HCT116 (cell line): ENCODE measurements at regions not wholly inside any gene's neighbourhood (a gene's known extent, or its start where the extent isn't known, plus 50 kb on each side); places are given as distances from the start of the nearest gene placed in this dataset.

Experiments
- ATAC-seq: fragments of 200-7000 bp; cut with Tn5 transposase; 2 replicates; pipeline ENCODE4 v1.9.1; 2020; ENCODE audit warnings: mild to moderate bottlenecking, moderate library complexity
- BruUV-seq: library from RNA; stranded (reverse); fragments of 400-500 nt; replicated peaks from 2 replicates; lab custom pipeline; 2021; lab: Mats Ljungman, UMichigan
- CTCF ChIA-PET: fragments of 300-600 bp; sonication (Branson Sonifier 250); formaldehyde crosslinking; loops from one replicate; lab custom pipeline; 2021; ENCODE audit warnings: antibody characterized with exemption; lab: Charles Lee
- POLR2A ChIA-PET: fragments of 300-600, 350-600 bp; sonication (Branson Sonifier 250); formaldehyde crosslinking; loops from one replicate; lab custom pipeline; 2021; ENCODE audit warnings: antibody characterized with exemption; lab: Charles Lee
- RAD21 ChIA-PET, 2 experiments: fragments of 300-600 bp; sonication (Branson Sonifier 250); formaldehyde crosslinking; loops; one replicate each; lab custom pipeline; 2023; ENCODE audit warnings: low total read pairs in 2 of 2; ENCODE audit not compliant: uncharacterized antibody in 2 of 2, unreplicated experiment in 2 of 2, low non-redundant PET in 1 of 2; lab: Charles Lee
- DNase-seq: peaks from one replicate; pipeline ENCODE4 v3.0.0-alpha.2; 2010; ENCODE audit warnings: low read depth, low spot score
- H2AFZ ChIP-seq: fragments of 200-600 bp; shearing (Covaris generic), sonication (generic); 2 replicates; pipeline ENCODE4 v1.6.1; 2017; ENCODE audit warnings: low read depth, mixed run types, mixed read lengths, antibody characterized with exemption, low read length; ENCODE audit not compliant: poor library complexity, severe bottlenecking
- H3K27ac ChIP-seq: 2 replicates; pipeline ENCODE4 v1.5.1; 2012; ENCODE audit warnings: low read depth, low read length
- H3K27me3 ChIP-seq: fragments of 200-600 bp; sonication (generic); 2 replicates; pipeline ENCODE4 v1.6.1; 2016; ENCODE audit warnings: mixed run types, low read length, mixed read lengths; ENCODE audit not compliant: insufficient read depth
- H3K36me3 ChIP-seq, 2 experiments: fragments of 200-500 bp in 1 of 2; fragments of 200-600 bp in 1 of 2; sonication (Bioruptor generic) in 1 of 2; sonication (generic) in 1 of 2; 2 replicates each; pipeline versions ENCODE4 v1.5.1 to v1.6.1; 2014 to 2016; ENCODE audit warnings: low read length in 2 of 2, inconsistent platforms in 1 of 2, mixed read lengths in 1 of 2, mixed run types in 1 of 2; ENCODE audit not compliant: insufficient read depth in 2 of 2, control insufficient read depth in 1 of 2
- H3K4me1 ChIP-seq, 2 experiments: fragments of 200-600 bp in 1 of 2; sonication (generic) in 1 of 2; 2 replicates each; pipeline versions ENCODE4 v1.5.1 to v1.6.1; 2012 to 2017; ENCODE audit warnings: low read length in 2 of 2, inconsistent platforms in 1 of 2, mild to moderate bottlenecking in 1 of 2, mixed read lengths in 1 of 2, mixed run types in 1 of 2, moderate library complexity in 1 of 2; ENCODE audit not compliant: insufficient read depth in 2 of 2, control insufficient read depth in 1 of 2
- H3K4me2 ChIP-seq: fragments of 200-600 bp; sonication (generic); 2 replicates; pipeline ENCODE4 v1.6.1; 2017; ENCODE audit warnings: mixed run types, low read length, mixed read lengths
- H3K4me3 ChIP-seq, 2 experiments: fragments of 200-600 bp in 1 of 2; sonication (generic) in 1 of 2; replicated peaks in 1 of 2; 2 replicates each; pipeline ENCODE4 v1.5.1; 2011 to 2016; ENCODE audit warnings: low read length in 2 of 2, control low read depth in 1 of 2, low read depth in 1 of 2, mild to moderate bottlenecking in 1 of 2, mixed read lengths in 1 of 2, mixed run types in 1 of 2
- H3K79me2 ChIP-seq: fragments of 200-600 bp; sonication (generic); 2 replicates; pipeline ENCODE4 v1.6.1; 2017; ENCODE audit warnings: mild to moderate bottlenecking, mixed run types, low read length, moderate library complexity, mixed read lengths; ENCODE audit not compliant: insufficient read depth
- H3K9ac ChIP-seq: fragments of 200-600 bp; sonication (generic); 2 replicates; pipeline ENCODE4 v1.6.1; 2016; ENCODE audit warnings: low read length, mixed read lengths
- H3K9me2 ChIP-seq: fragments of 200-600 bp; sonication (generic), shearing (Covaris generic); 2 replicates; pipeline ENCODE4 v1.6.1; 2017; ENCODE audit warnings: mixed run types, mild to moderate bottlenecking, moderate library complexity; ENCODE audit not compliant: insufficient read depth
- H3K9me3 ChIP-seq, 2 experiments: fragments of 200-500 bp in 1 of 2; fragments of 200-600 bp in 1 of 2; sonication (Bioruptor generic) in 1 of 2; sonication (generic) in 1 of 2; 2 replicates each; pipeline ENCODE4 v1.6.1; 2014 to 2017; ENCODE audit warnings: low read length in 2 of 2, mixed read lengths in 2 of 2, inconsistent platforms in 1 of 2, low read depth in 1 of 2, mild to moderate bottlenecking in 1 of 2, mixed run types in 1 of 2, moderate library complexity in 1 of 2; ENCODE audit not compliant: control insufficient read depth in 1 of 2, insufficient read depth in 1 of 2
- H4K20me1 ChIP-seq: fragments of 200-600 bp; sonication (generic), shearing (Covaris generic); 2 replicates; pipeline ENCODE4 v1.6.1; 2017; ENCODE audit warnings: mixed run types, mild to moderate bottlenecking, moderate library complexity; ENCODE audit not compliant: insufficient read depth
- CBX3 ChIP-seq: IDR thresholded peaks from 2 replicates; pipeline ENCODE4 v1.6.1; 2012; ENCODE audit warnings: low read depth
- CTCF ChIP-seq, 3 experiments: fragments of 200-600 bp in 1 of 3; sonication (generic) in 1 of 3; IDR thresholded peaks in 2 of 3; conservative IDR thresholded peaks in 1 of 3; 2 replicates each; pipeline ENCODE4 v1.5.1; 2012 to 2017; ENCODE audit warnings: low read depth in 2 of 3, low read length in 2 of 3, antibody characterized with exemption in 1 of 3, borderline replicate concordance in 1 of 3, control low read depth in 1 of 3, mild to moderate bottlenecking in 1 of 3, mixed read lengths in 1 of 3, mixed run types in 1 of 3, moderate library complexity in 1 of 3; ENCODE audit not compliant: insufficient read depth in 1 of 3
- ELF1 ChIP-seq: IDR thresholded peaks from 2 replicates; pipeline ENCODE4 v1.6.1; 2012; ENCODE audit warnings: low read depth, borderline replicate concordance
- EZH2 ChIP-seq: fragments of 200-600 bp; sonication (generic); IDR thresholded peaks from 2 replicates; pipeline ENCODE4 v1.6.1; 2017; ENCODE audit warnings: antibody characterized with exemption, mixed run types
- JUND ChIP-seq: IDR thresholded peaks from 2 replicates; pipeline ENCODE4 v1.6.1; 2012
- REST ChIP-seq: IDR thresholded peaks from 2 replicates; pipeline ENCODE4 v1.6.1; 2012; ENCODE audit warnings: low read depth
- TCF7L2 ChIP-seq: IDR thresholded peaks from 2 replicates; pipeline ENCODE4 v1.7.0; 2011; ENCODE audit warnings: borderline replicate concordance, inconsistent platforms; ENCODE audit not compliant: insufficient read depth, insufficient read length; ENCODE audit errors: extremely low read depth
- YY1 ChIP-seq: IDR thresholded peaks from 2 replicates; pipeline ENCODE4 v1.6.1; 2011; ENCODE audit warnings: low read length, low read depth, moderate library complexity, mild to moderate bottlenecking; ENCODE audit not compliant: insufficient replicate concordance; ENCODE audit errors: extremely low read depth
- ZFX ChIP-seq: fragments of 450-650 bp; IDR thresholded peaks from 2 replicates; pipeline ENCODE4 v1.6.1; 2017
- intact Hi-C: fragments of 100-400 bp; cut with micrococcal nuclease; formaldehyde crosslinking; loops from 2 replicates; pipeline ENCODE4 v1.10.0; 2022

GRCh38 chr5:164824671-164825070 is 1319.3 kb downstream of the MAT2B start (continued):
- TF ChIP-seq YY1 (no peak), JUND (no peak), REST (no peak), ELF1 (no peak), CBX3 (no peak)

GRCh38 chr5:164832516-164832915 is 1327.1 kb downstream of the MAT2B start:
- TF ChIP-seq TCF7L2, result no peak
- TF ChIP-seq CTCF (IDR thresholded peaks at IDR 0.05 in 2 of 3, conservative IDR thresholded peaks at IDR 0.05 in 1 of 3; ENCODE audit: borderline replicate concordance in 1 of 3, insufficient read depth in 1 of 3, low read depth in 2 of 3, low read length in 2 of 3), result no peak
- TF ChIP-seq REST, result no peak
- TF ChIP-seq EZH2, result no peak
- TF ChIP-seq ELF1, result no peak
- no peak for TF ChIP-seq ZFX
- TF ChIP-seq, all 23 proteins: peak for 0
- CTCF ChIA-PET, result no interaction called here
- Histone ChIP-seq H3K4me2 (no peak overlapping the region), H3K4me3 (no peak overlapping the region), H2AFZ (no peak overlapping the region), H3K79me2 (no peaks in the 10 kb centered on the region), H3K27ac (no peak overlapping the region), H3K9ac (no peak overlapping the region), H3K36me3 (no peaks in the 10 kb centered on the region), H3K9me2 (no peaks in the 10 kb centered on the region), H3K9me3 (peaks cover 0 to 5% of the 10 kb centered on the region in 2 experiments; a peak in 1 of 4 replicates), H3K27me3 (no peaks in the 10 kb centered on the region), H4K20me1 (no peaks in the 10 kb centered on the region), H3K4me1 (no peaks in the 10 kb centered on the region)
- DNase-seq (no peak), ATAC-seq (no peak)
- POLR2A ChIA-PET, result no interaction called here
- no TSS peak for BruUV-seq
- RAD21 ChIA-PET, result no interaction called here
- intact Hi-C loops, result no loop called here
